ENCODE measurements at regions not wholly inside any gene's neighbourhood (a gene's known extent, or its start where the extent isn't known, plus 50 kb on each side); places are given as distances from the start of the nearest gene placed in this dataset.

- no peak for DNase-seq
Observed at GRCh38 chr12:124442772-124443445, 124.5 kb downstream of the NCOR2 start.

GRCh38 chr12:124442281-124442680 lies 125.1 kb downstream of the NCOR2 start:
- no peak for DNase-seq

DNA sequence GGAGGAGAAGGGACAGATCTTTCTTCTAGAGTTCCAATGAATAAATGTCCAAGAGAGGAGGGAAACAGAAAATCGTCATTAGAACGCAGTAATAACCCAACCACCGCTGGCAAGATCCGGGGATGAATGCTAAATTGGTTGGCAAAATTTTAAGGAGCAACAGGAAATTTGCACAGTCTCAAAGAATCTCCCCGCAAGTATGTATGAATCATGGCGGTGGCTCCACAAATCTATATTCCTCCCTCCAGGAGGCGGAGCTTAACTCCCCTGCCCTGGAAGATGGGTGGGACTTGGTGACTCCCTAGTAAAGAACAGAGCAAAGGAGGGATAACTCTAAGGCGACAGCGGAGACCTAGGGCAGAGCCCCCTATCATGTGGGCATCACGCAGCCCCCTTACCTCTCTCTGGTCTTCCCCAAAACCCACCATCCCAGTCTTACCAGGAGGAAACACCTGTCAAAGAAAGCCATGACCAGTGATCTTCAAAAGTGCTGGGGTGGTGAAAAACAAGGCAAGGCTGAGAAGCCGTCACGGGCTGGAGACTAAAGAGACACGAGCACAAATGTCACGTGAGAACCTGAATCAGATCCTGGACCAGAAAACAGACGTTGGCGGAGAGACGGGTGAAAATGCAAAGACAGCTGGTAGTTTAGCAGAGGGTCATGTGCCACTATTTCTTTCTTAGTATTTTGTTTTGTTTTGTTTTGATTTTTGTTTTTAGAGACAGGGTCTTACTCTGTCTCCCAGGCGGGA lies 125.8 kb downstream of the NCOR2 start:
- DNase-seq = no peak

DNA sequence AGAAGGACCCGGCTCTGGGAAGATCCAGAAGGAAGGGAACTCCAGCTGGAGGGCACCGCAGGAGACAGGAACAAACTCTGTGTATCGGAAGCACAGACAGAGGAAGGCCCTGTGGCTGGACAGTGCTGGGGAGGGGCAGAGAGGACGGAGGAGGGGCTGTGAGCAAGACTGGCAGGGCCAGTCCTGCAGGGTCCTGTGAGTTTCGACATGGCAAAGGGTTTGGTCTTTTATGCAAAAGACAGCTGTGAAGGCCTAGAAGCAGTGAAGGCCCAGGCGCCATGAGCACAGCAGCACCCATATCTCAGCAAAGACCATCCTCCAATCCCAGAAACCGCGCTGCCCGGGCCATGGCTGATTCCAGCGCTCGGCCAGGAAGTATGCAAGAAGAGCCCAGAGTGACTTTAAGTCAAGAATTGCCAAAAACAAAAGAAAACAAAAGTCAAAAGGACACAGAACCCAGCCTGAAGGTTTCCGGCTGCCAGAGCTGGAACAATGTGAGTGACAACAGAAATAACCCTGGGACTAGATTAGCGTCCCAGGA lies 126.5 kb downstream of the NCOR2 start:
- no peak for DNase-seq

DNA sequence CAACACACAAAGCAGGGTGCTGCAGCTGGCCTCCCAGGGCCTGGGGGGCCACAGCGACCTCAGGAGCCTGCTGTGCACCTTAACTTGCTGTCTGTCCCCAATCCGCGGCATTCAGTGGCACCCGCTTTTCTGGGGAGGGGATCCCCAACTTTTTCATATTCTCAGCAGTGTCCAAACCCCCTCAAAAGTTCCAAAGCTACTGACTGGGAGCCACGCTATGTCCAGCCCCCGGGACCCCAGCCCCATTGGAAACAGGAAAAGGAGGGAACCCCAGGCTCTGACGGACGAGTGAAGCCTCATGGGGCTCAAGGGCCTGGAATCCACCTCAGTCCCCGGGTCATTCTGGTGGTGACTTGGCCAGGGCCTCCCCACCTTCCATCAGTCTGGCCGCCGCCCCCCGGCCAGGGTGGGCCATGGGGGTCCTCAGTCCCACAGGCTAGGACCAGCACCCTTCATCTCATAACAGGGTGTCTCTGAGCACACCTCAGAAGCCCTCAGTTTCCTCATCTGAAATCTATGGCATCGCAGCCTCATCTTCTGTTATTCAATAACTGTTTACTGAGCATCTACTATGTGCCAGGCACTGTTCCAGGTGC lies 127.3 kb downstream of the NCOR2 start:
- no peak for DNase-seq

- DNase-seq = no peak
Observed at GRCh38 chr12:124438437-124439056, 128.9 kb downstream of the NCOR2 start.

- DNase-seq = no peak
Observed at GRCh38 chr12:124437617-124438436, 129.6 kb downstream of the NCOR2 start.

- no peak for DNase-seq
Observed at GRCh38 chr12:124437121-124437520, 130.3 kb downstream of the NCOR2 start.

GRCh38 chr12:124436366-124436765 lies 131.0 kb downstream of the NCOR2 start:
- DNase-seq = no peak

DNA sequence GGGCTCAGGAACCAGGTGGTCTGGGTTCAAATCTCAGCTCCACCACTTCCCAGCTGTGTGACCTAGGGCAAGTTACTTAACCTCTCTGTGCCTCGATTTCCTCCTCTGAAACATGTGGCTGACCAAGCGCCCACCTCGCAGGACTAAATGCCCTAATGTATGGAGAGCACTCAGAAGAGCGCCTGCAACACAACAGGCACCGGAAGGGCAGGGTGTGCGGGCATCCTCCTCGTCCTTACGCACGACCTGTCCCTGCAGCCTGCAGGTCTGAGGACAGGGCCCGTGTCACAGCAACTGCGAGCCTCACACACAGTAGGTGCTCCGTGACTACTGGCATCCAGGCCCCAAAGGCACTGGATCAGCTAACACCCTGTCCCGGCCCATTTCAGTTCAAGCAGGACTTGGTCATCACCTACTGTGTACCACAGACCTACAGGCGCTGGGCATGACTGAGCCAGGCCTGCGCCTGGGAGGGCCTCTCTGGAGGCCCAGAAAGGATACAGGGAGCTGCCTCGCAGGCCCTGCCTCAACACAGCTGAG lies 131.5 kb downstream of the NCOR2 start:
- DNase-seq = no peak

GRCh38 chr12:124434951-124435805 lies 132.2 kb downstream of the NCOR2 start:
- no peak for DNase-seq

DNA sequence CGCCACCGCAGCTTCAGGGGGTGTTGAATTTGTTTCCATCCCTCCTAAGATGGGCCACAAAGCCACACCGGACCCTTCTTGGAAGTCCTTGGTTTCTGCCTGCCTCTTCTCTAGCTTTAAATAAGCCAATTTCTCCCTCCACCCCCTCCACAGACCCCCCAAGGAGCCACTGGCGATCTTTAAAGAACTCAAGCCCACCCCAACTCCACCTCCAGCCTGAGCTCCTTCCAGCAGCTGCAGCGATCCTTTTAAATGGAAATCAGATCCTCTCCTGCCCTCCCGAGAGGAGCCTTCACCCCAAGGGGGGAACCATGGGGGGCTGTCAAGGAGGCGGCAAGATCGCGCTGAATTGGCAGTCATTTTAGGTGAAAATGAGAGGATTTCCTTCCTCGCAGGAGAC lies 133.1 kb downstream of the NCOR2 start:
- no peak for DNase-seq

DNA sequence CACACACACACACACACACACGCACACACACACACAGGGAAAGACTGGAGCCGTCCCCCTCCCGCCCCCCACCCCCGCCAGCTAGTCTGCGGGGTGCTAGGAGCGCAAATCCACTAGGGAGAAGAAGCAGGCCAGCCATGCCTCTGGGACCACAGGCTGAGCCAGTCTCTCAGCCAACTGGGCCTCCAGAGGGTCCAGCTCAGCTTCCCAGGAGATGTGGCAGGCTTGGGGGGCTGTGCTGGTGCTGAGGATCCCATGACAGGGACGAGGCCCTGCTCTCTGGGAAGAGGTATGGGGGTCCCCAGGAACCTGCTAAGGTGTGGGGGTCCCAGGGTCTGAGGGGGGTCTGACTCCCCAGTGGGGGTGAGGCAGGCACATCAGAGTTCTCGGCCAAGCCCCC lies 133.5 kb downstream of the NCOR2 start:
- no peak for DNase-seq

- DNase-seq = no peak
Observed at GRCh38 chr12:124433147-124433874, 134.1 kb downstream of the NCOR2 start.

DNA sequence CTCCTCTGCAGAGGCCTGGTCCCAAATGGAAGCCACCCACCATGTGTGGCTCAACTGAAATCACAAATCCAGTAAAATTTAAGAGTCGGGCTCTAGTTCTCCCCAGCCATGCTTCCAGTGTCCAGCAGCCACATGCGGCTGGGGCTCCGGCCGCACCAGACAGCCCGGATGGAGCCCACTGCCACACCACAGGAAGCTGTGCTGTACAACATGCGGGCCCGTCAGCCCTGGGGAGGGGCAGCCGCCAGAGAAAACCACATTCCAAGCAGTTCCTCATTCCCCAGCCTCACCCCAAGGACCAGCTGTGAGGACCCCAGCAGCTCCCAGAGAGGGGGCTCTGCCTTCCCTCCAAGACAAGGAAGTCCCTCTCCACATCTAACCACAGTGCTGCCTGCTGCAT lies 135.0 kb downstream of the NCOR2 start:
- no peak for DNase-seq

DNA sequence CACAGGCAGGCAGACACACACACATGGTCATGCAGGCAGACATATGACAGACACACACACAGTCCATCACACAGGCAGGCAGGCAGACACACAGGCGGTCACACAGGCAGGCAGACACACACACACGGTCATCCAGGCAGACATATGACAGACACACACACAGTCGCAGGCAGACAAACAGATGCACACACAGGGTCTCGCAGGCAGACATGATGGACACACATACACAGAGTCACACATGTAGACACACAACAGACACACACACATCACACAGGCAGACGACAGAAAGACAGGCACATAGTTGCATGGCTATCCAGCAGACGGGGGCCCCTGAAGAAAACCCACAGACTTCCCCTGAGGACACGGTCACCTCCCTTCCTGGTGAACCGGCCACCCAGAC lies 135.4 kb downstream of the NCOR2 start:
- DNase-seq = no peak

GRCh38 chr12:124430491-124430890 lies 135.6 kb downstream of the RFLNA start:
- DNase-seq = no peak

- DNase-seq = no peak
Observed at GRCh38 chr12:124429535-124429934, 134.6 kb downstream of the RFLNA start.

DNA sequence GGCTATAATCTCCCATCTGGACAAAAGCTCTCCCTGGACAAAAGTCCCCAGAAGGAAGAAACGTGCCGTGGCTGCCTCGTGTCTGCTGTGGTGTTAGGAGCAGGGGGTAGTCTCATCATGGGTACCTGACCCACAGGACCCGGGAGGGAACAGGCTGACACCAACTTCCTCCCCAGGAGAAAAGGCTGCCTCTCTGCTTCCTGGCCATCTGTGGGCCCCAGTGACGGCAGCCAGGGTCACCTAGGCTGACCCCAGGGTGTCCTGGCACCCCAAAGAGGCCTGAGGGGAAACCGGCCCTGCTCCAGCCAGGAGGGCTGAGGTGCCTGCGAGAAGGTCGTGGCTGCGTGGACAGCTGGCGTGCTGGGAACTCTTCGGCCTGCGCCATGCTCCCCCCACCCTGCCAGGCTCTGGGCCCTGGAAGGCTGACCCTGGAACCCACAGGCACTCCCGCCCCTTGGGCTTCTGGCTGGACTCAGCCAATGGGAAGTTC lies 133.9 kb downstream of the RFLNA start:
- no peak for DNase-seq

DNA sequence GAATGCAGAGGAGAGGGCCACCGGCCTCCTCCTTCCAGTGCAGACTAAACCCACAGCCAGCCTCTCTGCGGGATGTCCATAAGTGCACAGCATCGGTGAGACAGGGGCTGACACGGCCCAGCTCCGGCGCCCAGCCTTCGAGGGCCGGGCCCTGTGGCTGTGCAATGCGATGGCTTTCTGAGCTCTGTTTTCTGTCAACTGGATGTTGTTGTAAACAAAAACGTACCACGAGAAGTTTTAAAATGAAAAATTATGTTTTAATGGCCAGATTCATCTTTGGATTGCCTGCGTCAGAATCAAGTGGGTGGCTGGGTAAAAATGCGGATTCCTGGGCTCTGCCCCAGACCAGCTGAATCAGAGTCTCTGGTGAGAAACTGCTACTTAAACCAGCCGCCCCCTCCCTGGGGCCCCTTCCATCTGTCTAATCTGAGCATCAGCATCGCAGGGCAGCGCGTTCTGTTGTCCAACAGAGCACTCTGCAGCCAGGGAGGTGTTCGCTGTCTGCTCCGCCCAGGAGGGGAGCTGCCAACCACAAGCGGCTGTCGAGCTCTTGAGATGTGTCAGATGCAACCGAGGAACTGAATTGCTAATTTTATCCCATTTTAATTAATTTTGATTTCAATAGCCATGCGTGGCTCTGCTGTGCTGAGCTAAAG lies 133.4 kb downstream of the RFLNA start:
- DNase-seq = no peak
